ENCODE measurements at regions not wholly inside any gene's neighbourhood (a gene's known extent, or its start where the extent isn't known, plus 50 kb on each side); places are given as distances from the start of the nearest gene placed in this dataset.

DNA sequence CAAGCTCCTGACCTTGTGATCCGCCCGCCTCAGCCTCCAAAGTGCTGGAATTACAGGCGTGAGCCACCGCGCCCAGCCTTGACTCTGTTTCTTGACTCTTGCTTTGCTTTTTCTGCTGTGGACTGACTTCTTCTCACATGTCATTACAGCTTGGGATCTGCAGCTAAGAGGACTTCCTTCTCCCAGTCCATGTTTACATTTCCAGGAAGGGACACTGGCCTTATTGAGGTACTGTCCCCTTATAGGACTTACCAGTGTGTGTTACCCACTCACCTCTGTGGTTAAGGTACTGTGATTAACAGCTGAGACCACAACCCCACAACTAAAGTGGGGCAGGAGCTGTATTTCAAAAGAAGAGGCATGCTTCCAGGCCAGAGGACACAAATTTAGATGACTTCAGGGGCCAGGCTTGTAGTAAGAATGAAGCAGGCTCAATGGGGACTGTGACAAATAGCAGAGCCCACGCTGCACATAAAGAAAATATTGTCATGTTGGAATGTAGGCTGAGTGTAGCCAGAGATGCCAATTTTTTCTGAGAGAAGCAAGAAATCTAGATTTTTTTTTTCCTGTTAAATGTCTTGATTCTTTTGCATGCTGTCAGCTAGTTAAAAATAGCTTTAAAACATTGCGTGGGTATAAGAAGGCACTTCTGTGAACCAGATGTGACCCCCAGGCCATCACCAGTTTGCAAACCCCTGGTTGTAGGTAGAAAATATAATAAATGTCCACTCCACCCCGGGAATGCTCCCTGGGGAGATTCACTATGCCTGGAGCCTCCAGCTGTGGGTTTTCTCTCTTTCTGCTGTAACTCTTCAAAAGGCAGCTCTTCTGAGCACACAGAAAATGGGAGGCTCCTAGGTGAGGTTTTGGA is 75.0 kb downstream of the PTPDC1 start:
- DNase-seq (ENCODE audit: low read depth), result peak; percentile 62
- TF ChIP-seq, protein P1, sequence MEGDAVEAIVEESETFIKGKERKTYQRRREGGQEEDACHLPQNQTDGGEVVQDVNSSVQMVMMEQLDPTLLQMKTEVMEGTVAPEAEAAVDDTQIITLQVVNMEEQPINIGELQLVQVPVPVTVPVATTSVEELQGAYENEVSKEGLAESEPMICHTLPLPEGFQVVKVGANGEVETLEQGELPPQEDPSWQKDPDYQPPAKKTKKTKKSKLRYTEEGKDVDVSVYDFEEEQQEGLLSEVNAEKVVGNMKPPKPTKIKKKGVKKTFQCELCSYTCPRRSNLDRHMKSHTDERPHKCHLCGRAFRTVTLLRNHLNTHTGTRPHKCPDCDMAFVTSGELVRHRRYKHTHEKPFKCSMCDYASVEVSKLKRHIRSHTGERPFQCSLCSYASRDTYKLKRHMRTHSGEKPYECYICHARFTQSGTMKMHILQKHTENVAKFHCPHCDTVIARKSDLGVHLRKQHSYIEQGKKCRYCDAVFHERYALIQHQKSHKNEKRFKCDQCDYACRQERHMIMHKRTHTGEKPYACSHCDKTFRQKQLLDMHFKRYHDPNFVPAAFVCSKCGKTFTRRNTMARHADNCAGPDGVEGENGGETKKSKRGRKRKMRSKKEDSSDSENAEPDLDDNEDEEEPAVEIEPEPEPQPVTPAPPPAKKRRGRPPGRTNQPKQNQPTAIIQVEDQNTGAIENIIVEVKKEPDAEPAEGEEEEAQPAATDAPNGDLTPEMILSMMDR (conservative IDR thresholded peaks at IDR 0.05; ENCODE audit: low read length), result no peak
- H3K4me3 ChIP-seq (ENCODE audit: low read length), result no peak overlapping the region

DNA sequence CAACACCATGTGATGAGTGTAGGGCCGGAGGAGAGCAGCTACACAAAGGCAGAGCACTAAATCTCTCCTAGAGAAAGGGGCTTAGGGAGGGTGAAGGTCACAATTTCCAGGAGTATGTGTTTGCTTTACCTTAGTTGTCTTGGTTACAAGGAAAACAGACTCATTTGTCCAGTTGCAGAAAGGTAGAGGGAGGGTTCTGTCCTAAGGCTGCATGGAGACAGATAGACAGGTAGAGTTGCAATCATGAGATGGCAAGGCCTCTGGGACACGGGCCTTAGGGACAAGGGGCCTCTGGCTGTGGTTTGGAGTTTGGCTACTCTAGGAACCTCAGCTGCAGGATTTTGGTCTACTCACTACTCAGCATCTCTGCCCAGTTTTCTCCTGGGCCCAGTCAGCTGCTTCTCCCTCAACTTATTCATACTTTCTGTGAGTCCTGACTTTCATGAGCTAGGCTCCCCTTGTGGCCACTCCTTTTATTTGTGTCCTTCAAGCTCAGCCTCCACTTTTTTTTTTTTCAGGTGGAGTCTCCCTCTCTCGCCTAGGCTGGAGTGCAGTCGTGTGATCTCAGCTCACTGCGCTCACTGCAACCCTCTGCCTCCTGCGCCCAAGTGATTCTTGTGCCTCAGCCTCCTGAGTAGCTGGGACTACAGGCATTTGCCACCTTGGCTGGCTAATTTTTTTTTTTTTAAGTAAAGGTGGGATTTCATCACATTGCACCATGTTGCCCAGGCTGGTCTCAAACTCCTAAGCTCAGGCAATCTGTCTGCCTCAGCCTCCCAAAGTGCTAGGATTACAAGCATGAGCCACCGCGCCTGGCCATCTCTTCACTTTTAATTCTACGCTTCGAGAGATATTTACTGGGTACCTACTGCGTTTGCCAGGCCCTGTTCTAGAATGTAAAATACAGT is 76.6 kb downstream of the PTPDC1 start:
- TF ChIP-seq, protein P1 (conservative IDR thresholded peaks at IDR 0.05; ENCODE audit: low read length), result 0 out of 2 replicates have a peak, but pooled peaks have one; percentile 1
- H3K4me3 ChIP-seq (ENCODE audit: low read length), result no peak overlapping the region
- DNase-seq (ENCODE audit: low read depth), result no peak

DNA sequence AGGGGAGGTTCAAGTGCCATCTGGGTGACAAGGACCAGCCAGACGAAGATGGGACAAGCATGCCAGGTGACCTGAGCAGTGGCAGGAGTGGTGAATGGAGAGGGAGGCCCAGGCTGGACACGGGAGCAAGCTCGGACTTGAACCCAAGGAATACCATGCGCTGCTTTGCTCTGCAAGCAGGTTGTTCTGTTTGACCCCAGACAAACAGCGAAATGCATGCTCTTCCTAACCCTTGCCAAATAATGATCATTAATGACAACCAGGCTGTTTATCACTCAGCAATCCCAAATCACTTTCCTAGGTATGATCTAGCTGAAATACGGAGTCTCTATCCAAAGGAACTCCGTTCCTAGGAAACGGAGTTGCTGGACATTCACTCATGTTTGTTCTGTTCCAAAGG is 77.4 kb downstream of the PTPDC1 start:
- no peak for DNase-seq (ENCODE audit: low read depth)
- TF ChIP-seq, protein P1 (conservative IDR thresholded peaks at IDR 0.05; ENCODE audit: low read length), result no peak
- no peak overlapping the region for H3K4me3 ChIP-seq (ENCODE audit: low read length)

DNA sequence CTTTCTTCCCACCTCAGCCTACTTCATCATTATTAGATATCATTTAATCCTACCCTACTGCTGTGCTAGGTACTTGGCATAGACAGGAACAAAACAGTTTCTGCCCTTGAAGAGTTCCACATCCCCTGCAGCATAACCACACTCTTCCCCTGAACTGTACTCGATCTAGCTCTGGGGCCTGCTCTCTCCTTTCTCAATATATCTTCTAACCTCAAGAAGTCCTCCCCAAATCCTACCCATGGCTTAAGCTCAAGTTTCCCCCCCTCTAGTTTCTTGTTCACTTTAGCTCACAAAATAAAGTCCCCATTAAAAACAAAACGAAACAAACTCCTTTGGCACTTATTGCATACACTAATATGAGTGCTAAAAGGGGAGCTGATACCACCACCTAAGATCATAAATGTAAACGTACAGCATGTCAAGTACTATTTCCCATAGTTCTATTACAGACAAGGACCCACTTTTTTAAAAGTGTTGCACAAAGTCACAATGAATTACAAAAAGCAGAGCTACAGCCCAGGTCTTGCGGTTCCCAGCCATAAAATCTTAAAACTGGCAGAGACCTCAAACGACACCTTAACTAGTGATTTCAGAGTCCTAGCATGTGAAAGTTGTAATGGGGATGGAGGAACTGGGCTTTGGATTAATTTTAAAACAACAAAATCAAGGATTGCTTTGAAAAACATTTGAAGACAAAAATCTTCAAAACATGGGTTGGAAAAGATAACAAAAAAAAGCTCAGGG is 80.7 kb downstream of the PTPDC1 start:
- no peak for DNase-seq (ENCODE audit: low read depth)
- TF ChIP-seq, protein P1 (conservative IDR thresholded peaks at IDR 0.05; ENCODE audit: low read length), result no peak
- no peak overlapping the region for H3K4me3 ChIP-seq (ENCODE audit: low read length)

DNA sequence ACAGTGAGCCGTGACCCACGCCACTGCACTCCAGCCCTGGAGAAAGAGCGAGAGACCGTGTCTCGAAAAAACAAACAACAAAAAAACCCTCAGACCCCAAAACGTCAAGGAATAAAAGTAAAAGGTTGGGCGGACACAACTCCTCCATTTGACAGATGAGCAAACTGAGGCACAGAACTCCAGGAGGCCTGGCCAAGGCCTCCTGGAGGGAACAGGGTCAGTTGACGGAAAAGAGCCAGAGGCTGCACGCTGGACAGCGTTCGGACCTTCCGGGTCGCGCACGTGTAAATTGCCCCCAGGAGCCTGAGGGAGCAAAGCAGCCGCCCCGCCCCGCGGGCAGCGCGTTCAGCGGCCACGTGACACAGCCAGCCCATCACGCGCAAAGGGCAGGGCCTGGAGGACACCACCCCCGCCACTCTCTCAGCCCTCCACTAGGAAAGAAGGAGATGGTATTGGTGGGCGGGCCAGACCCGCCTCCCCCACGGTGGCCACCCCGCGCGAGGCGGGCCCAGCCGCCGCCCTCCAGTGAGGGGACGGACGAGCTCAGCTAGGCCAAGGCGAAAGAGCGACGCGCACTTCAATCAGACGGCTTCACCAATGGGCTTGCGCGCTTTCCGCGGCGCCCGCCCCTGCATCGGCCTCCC is 81.5 kb downstream of the PTPDC1 start:
- TF ChIP-seq, protein P1 (conservative IDR thresholded peaks at IDR 0.05; ENCODE audit: low read length), result no peak
- peak overlapping the region; percentile 56 for H3K4me3 ChIP-seq (ENCODE audit: low read length)
- DNase-seq (ENCODE audit: low read depth), result peak; percentile 99

DNA sequence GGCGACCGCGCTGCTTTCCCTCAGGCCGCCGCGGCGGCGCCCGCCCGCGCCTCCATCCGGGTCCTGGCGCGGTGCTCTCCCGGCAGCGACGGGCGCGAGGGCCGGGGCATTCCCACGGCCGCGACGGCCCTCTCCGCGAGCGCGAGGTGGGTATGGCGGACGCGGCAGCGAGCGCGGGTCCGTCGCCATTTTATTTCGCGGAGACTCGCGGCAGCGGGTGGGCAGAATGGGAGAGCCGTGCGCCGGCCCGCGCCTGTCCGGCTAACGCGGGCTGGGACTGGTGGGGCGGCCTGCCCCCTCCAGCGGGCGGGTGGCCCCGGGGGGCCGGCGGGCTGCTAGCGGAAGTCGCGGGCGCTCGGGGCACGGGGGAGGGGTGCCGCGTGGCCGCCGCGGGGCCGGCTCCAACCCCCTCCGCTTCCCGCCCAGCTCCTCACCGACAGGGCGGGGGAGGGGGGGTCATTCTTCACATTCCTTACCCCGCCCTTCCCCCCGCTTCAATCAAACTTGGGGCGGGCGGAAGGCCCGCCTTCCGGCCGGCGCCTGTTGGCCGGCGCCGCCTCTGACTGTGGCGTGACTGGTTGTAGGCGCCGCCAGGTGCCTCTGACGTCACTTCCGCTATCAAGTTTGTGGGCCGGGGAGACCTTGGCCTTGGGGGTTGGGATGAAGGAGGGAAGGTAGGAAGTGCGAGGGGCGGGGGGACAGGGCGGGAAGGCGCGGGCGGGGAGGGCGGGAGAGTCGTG is 82.1 kb downstream of the PTPDC1 start:
- TF ChIP-seq, protein P1 (conservative IDR thresholded peaks at IDR 0.05; ENCODE audit: low read length), result no peak
- H3K4me3 ChIP-seq (ENCODE audit: low read length), result peak overlapping the region; percentile 84
- peak; percentile 99 for DNase-seq (ENCODE audit: low read depth)

Data from AG10803 (cell line).